ENCODE measurements at regions not wholly inside any gene's neighbourhood (a gene's known extent, or its start where the extent isn't known, plus 50 kb on each side); places are given as distances from the start of the nearest gene placed in this dataset.
A peak's percentile ranks its signal among the peaks of the same experiment; 100 is the strongest.

DNA sequence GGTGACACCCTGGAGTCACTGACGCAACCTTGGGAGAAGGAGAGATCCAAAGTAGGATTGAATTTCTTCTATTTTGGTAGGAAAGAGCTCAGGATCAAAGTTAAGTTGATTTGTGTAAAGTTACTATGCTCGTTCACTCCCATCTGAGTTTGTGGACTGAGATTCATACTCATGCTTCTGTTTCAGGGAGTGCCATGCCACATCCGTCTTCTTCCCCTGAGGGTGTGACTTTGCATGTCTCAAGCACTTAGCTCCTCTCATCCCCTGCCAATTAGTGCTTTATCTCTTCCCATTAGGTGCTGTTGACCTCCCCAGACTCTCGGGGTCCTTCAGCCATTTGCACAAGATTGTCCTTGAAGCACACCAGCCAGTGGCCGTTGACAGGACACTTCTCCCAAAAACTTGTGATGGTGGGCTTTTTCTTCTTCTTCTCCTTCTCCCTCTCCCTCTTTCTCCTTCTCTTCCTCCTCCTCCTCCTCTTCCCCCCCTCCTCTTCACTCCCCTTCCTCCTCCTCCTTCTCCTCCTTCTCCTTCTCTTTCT is 232.2 kb upstream of the KLF4 start:
- H3K36me3 ChIP-seq, result no peaks in the 10 kb centered on the region
- no peak overlapping the region for H3K4me3 ChIP-seq
- H3K27ac ChIP-seq, result no peak overlapping the region
- DNase-seq, result no peak
- peaks cover 0 to 11% (median 0%) of the 10 kb centered on the region in 4 donors for H3K4me1 ChIP-seq
- H3K9me3 ChIP-seq, result no peaks in the 10 kb centered on the region
- TF ChIP-seq, protein P1, sequence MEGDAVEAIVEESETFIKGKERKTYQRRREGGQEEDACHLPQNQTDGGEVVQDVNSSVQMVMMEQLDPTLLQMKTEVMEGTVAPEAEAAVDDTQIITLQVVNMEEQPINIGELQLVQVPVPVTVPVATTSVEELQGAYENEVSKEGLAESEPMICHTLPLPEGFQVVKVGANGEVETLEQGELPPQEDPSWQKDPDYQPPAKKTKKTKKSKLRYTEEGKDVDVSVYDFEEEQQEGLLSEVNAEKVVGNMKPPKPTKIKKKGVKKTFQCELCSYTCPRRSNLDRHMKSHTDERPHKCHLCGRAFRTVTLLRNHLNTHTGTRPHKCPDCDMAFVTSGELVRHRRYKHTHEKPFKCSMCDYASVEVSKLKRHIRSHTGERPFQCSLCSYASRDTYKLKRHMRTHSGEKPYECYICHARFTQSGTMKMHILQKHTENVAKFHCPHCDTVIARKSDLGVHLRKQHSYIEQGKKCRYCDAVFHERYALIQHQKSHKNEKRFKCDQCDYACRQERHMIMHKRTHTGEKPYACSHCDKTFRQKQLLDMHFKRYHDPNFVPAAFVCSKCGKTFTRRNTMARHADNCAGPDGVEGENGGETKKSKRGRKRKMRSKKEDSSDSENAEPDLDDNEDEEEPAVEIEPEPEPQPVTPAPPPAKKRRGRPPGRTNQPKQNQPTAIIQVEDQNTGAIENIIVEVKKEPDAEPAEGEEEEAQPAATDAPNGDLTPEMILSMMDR (IDR thresholded peaks at IDR 0.05), result no peak
- no peak for TF ChIP-seq POLR2A (IDR thresholded peaks at IDR 0.05)
- H3K27me3 ChIP-seq, result no peaks in the 10 kb centered on the region

DNA sequence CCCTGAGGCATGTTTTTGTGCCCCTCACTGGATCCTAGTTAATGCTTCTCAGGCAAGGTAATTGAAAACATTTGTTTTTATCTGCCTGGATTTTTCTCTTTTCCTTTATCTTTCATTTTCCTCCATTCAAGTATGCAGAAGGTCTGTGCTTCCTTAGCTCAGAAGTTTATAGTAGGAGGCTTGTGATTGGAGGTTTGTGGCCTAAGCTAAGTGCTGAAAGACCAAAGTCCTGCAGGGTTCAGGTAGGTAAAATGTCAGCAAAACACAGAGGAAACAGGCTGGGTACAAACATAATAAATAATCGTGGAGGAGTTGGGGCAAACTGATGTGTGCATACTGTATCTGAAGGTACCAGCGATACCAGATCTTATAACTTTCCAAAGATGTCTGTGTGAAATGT is 230.9 kb upstream of the KLF4 start:
- Histone ChIP-seq H3K9me3 (no peaks in the 10 kb centered on the region), H3K27ac (peak overlapping the region in 1 of 4 donors; percentile 46), H3K36me3 (no peaks in the 10 kb centered on the region), H3K4me1 (peaks cover 0 to 11% (median 0%) of the 10 kb centered on the region in 4 donors), H3K27me3 (no peaks in the 10 kb centered on the region), H3K4me3 (no peak overlapping the region)
- TF ChIP-seq POLR2A (IDR thresholded peaks at IDR 0.05), result no peak
- TF ChIP-seq, protein P1 (IDR thresholded peaks at IDR 0.05), result no peak
- no peak for DNase-seq

DNA sequence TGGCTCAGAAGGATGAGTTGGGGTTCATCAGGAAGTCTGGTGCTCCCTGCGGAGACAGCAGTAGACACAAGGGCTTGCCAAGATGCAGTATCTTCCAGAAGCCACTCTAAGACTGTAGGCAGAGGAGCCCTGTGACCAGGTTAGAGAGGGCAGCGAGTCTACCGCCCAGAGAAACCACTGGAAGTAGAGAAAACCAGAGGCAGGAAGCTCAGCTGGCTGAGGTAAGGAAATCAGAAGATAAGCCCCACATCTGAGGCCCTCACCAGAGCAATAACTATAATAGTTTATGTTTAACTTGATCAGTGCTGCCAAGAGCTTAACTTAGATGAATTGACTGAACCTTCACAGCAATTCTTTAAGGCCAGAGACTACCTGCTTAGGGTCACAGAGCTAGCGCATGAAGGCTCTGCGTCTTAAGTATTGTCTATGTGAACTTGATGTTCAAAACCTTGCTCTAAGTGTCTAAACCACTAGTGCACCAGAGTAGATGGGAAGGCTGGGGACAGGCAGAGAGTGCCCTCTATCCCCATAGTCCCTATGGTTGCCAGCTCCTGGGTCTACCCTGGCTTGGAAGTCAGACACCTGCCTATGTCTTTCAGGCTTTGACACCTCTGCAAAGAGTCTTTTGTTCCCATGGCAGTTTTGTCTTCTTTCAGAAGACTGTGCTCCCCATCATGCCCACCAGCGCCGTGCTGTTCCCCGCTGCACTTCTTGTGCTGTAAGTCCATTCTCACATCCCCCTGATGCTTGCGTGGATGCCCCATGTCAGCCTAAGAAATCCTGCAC is 228.2 kb upstream of the KLF4 start:
- H3K27ac ChIP-seq, result peak overlapping the region in 3 of 4 donors; percentile 7 to 64 (median 29)
- H3K36me3 ChIP-seq, result no peaks in the 10 kb centered on the region
- DNase-seq, result peak in 2 of 3 donors; percentile 46 to 55
- H3K9me3 ChIP-seq, result no peaks in the 10 kb centered on the region
- no peaks in the 10 kb centered on the region for H3K27me3 ChIP-seq
- no peak overlapping the region for H3K4me3 ChIP-seq
- no peak for TF ChIP-seq POLR2A (IDR thresholded peaks at IDR 0.05)
- TF ChIP-seq, protein P1 (IDR thresholded peaks at IDR 0.05), result no peak
- peaks cover 0 to 11% (median under 1%) of the 10 kb centered on the region in 4 donors for H3K4me1 ChIP-seq

DNA sequence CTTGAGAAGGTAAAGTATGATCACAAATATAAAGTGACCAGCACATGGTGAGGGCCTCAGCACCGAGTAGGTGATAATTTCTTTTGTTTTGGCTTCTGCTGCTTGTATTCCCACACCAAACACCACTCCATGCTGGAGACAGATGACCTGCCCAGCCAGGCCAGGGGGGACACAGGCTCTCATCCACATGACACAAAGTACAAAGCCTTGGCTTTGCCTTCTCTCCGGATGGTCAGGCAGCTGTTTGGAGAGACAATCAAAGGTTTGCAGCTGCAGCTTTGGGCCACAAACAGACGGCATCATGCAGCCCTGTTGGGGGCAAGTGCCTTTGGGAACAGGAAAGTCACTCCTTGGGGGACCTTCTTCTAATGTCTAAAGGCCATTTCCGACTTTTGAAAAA is 226.2 kb upstream of the KLF4 start:
- Histone ChIP-seq H3K9me3 (no peaks in the 10 kb centered on the region), H3K36me3 (no peaks in the 10 kb centered on the region), H3K27ac (no peak overlapping the region), H3K27me3 (no peaks in the 10 kb centered on the region), H3K4me1 (peaks cover 0 to 19% (median 2%) of the 10 kb centered on the region in 4 donors), H3K4me3 (no peak overlapping the region)
- peak in 1 of 3 donors; percentile 2 for DNase-seq
- TF ChIP-seq, protein P1 (IDR thresholded peaks at IDR 0.05), result no peak
- TF ChIP-seq POLR2A (IDR thresholded peaks at IDR 0.05), result no peak

DNA sequence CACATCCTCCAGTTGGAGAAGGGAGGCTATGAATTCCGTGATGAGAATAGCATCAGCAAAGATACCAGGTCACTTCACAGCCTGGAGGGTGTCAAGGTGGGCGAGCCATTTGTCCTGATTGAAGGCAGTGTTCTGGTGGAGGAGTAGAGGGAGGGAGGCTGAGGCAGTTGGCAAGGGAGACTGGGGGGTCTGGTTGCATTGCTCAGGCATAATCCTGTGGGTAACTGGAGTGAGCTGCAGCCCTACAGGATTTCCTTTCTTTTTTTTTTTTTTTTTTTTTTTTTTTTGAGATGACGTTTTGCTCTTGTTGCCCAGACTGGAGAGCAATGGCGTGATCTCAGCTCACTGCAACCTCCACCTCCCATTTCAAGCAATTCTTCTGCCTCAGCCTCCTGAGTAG is 223.9 kb upstream of the KLF4 start:
- H3K9me3 ChIP-seq, result no peaks in the 10 kb centered on the region

More for the DNA sequence above, 223.9 kb upstream of the KLF4 start:
- TF ChIP-seq, protein P1 (IDR thresholded peaks at IDR 0.05), result no peak
- TF ChIP-seq POLR2A (IDR thresholded peaks at IDR 0.05), result no peak
- DNase-seq, result no peak
- no peak overlapping the region for H3K4me3 ChIP-seq
- H3K36me3 ChIP-seq, result no peaks in the 10 kb centered on the region
- H3K27me3 ChIP-seq, result no peaks in the 10 kb centered on the region
- no peak overlapping the region for H3K27ac ChIP-seq
- H3K4me1 ChIP-seq, result peaks cover 0 to 15% (median 2%) of the 10 kb centered on the region in 4 donors
